IPS DF 6.9 (cell line): ENCODE measurements at regions not wholly inside any gene's neighbourhood (a gene's known extent, or its start where the extent isn't known, plus 50 kb on each side); places are given as distances from the start of the nearest gene placed in this dataset.

Experiments
- DNase-seq: peaks from one replicate; pipeline ENCODE4 v3.0.0-alpha.2; 2013; ENCODE audit warnings: low read depth, low spot score
- H3K27ac ChIP-seq: one replicate; pipeline ENCODE4 v1.5.1; 2013; ENCODE audit warnings: low read length, control low read depth
- H3K27me3 ChIP-seq: 2 replicates; pipeline ENCODE4 v1.6.1; 2013; ENCODE audit warnings: mild to moderate bottlenecking, low read length; ENCODE audit not compliant: control insufficient read depth, insufficient read depth
- H3K36me3 ChIP-seq: 2 replicates; pipeline ENCODE4 v1.6.1; 2013; ENCODE audit warnings: low read length; ENCODE audit not compliant: control insufficient read depth, insufficient read depth
- H3K4me1 ChIP-seq: 2 replicates; pipeline ENCODE4 v1.6.1; 2013; ENCODE audit warnings: low read length; ENCODE audit not compliant: control insufficient read depth, insufficient read depth
- H3K4me3 ChIP-seq: 2 replicates; pipeline ENCODE4 v1.5.1; 2013; ENCODE audit warnings: mild to moderate bottlenecking, low read length
- H3K9me3 ChIP-seq: 2 replicates; pipeline ENCODE4 v1.6.1; 2013; ENCODE audit warnings: low read length, inconsistent platforms; ENCODE audit not compliant: control insufficient read depth, insufficient read depth
- WGBS: extraction: QIAGEN DNeasy Blood & Tissue Kit; methylation state at CpG from one replicate; pipeline ENCODE4 v1.1.7; 2013; ENCODE audit warnings: mixed read lengths, missing lambda C conversion rate; ENCODE audit not compliant: insufficient read length, insufficient coverage; 5-methylcytosine and 5-hydroxymethylcytosine counted together

DNA sequence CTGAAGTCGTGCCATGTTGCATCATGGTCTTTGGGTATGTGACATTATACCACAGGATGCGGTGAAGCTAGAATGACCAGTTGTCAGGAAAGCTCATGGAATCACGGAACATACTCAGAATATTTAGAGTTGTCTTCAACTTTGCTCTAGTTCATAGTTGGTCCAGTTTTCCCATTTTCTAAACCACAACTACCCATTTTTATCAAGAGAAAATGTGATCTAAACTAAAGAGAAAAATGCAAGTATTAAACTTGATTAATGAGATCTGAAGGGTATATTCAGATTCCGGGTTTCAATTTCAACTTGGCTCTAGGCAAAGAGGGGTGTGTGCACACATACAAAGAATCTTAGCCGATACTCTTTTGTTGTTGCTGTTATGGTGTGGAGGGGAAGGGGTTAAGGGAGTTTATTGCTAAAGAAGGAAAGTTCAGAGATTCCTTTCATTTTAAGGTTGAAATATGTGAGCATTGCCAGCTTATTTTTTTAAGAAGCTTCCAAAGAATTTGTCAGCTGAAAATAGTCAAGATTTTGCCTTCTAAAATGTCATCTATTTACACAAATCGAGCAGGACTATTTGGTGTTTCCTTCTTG lies 516.6 kb upstream of the ZEB2 start:
- no peak for DNase-seq

GRCh38 chr2:145034511-145034910 lies 514.6 kb upstream of the ZEB2 start:
- no peak overlapping the region for H3K27ac ChIP-seq
- DNase-seq: no peak
- H3K27me3 ChIP-seq: no peaks in the 10 kb centered on the region
- no peaks in the 10 kb centered on the region for H3K36me3 ChIP-seq
- no CpG with 5 or more reads among the region's 1 CpG for WGBS
- H3K9me3 ChIP-seq: no peaks in the 10 kb centered on the region
- H3K4me3 ChIP-seq: no peak overlapping the region
- H3K4me1 ChIP-seq: no peaks in the 10 kb centered on the region

More for the DNA sequence above, 516.6 kb upstream of the ZEB2 start:
- H3K9me3 ChIP-seq: no peaks in the 10 kb centered on the region
- H3K36me3 ChIP-seq: no peaks in the 10 kb centered on the region
- no peaks in the 10 kb centered on the region for H3K27me3 ChIP-seq
- H3K27ac ChIP-seq: no peak overlapping the region
- H3K4me1 ChIP-seq: no peaks in the 10 kb centered on the region; the same call in 1 of the 2 replicates
- H3K4me3 ChIP-seq: no peak overlapping the region
- WGBS: no CpG with 5 or more reads among the region's 6 CpGs

DNA sequence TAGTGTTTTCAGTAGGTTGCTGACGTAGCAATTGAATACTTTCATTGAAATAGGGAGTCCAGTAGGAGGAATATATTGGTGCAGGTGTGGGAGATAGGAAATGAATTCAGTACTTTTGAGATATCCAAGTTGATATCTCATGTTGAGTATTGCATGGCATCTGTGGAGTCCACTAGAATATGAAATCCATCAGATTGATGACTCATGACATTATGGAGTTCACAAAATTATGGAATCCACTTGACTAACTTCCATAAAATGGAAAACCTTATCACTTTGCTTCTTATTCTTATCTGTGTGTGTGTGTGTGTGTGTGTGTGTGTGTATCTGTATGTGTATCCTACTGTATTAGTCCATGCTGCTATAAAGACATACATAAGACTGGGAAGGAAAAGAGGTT lies 513.5 kb upstream of the ZEB2 start:
- H3K4me1 ChIP-seq: no peaks in the 10 kb centered on the region
- H3K36me3 ChIP-seq: no peaks in the 10 kb centered on the region
- H3K27ac ChIP-seq: no peak overlapping the region
- H3K27me3 ChIP-seq: no peaks in the 10 kb centered on the region
- no peak for DNase-seq
- H3K9me3 ChIP-seq: no peaks in the 10 kb centered on the region
- H3K4me3 ChIP-seq: no peak overlapping the region
- WGBS: no CpG with 5 or more reads among the region's 1 CpG

DNA sequence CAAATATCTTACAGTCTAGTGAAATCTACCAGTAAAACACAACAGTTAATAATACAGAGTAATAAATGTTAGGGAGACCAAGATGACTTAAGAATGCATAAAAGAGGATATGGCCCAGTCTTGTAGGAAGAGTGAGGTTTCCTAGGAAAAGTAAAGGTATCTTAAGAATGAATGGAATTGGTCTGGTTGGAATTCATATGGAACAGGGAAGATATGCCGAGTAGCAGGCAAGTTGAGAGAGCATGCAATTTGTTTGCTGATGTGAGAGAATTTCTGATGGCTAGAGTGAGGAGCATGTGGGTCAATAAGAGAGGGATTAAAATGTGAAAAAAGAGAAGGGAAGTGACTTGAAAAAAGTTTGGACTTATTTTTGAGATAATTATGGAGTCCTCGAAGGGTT lies 512.9 kb upstream of the ZEB2 start:
- H3K27me3 ChIP-seq: no peaks in the 10 kb centered on the region
- no peaks in the 10 kb centered on the region for H3K36me3 ChIP-seq
- H3K9me3 ChIP-seq: no peaks in the 10 kb centered on the region
- no peak overlapping the region for H3K27ac ChIP-seq
- H3K4me3 ChIP-seq: no peak overlapping the region
- DNase-seq: no peak
- no peaks in the 10 kb centered on the region for H3K4me1 ChIP-seq
- no CpG with 5 or more reads among the region's 2 CpGs for WGBS

GRCh38 chr2:145029873-145030272 lies 510.0 kb upstream of the ZEB2 start:
- H3K27me3 ChIP-seq: no peaks in the 10 kb centered on the region
- no peaks in the 10 kb centered on the region for H3K4me1 ChIP-seq
- no peak for DNase-seq
- no peak overlapping the region for H3K4me3 ChIP-seq
- WGBS: no CpG with 5 or more reads among the region's 3 CpGs
- H3K27ac ChIP-seq: no peak overlapping the region
- no peaks in the 10 kb centered on the region for H3K36me3 ChIP-seq
- no peaks in the 10 kb centered on the region for H3K9me3 ChIP-seq

DNA sequence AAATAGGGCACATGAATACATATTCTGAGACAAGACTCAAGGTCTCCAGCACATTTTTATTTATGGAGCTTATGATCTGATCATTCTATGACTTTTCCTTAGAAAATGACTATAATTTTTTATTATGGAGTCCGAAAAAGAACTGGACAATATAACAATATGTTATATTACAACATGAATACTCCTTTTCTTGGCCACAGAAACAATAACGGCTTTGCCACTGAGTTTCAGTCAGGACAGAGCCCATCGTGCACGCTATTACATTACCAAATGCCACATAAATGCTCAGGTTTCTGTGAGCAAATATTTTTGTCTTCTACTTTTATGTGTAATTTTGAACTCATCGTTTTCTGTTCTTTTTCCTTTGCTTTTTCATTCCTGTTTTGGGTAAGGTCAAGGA lies 509.2 kb upstream of the ZEB2 start:
- no peak for DNase-seq
- H3K9me3 ChIP-seq: no peaks in the 10 kb centered on the region
- no peaks in the 10 kb centered on the region for H3K27me3 ChIP-seq
- H3K4me3 ChIP-seq: no peak overlapping the region
- no peaks in the 10 kb centered on the region for H3K4me1 ChIP-seq
- WGBS: no CpG with 5 or more reads among the region's 5 CpGs
- H3K27ac ChIP-seq: no peak overlapping the region
- no peaks in the 10 kb centered on the region for H3K36me3 ChIP-seq

DNA sequence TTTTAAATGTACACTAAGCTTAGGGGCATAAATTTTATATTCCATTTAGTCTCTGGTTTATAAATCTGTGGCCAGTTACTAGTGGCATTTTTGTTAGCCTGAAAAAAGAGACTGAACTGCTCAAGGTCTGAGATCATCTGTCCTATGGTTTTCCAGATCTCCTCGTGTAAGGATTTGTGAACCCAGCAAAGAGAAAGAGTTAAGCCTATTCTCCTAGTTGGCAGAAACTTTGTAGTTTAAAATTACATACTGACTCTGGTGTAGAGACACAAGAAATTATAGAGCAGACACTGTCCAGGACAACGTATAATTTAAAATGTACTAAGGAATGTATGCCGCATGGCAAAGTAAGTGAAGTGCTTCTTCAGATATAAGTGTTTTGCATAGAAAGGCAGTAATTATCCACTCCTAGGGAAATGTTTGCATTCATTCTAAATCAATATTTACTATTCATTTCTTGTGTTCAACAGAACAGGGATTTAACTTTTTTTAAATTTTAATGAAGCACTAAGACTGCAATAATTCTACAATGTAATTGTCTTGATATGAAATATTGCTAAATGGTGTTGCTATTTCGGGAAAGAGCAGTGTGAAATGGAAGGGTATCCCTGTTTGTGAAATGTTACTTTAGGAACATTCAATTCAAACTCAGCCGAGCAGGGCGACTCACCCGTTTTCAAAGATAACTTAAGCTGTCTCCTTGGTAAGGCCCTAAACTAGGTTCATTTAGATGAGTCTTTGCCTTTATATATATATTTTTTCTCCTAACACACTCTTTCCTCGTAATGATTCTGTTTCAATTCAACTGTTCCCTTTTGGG lies 508.4 kb upstream of the ZEB2 start:
- Histone ChIP-seq H3K36me3 (no peaks in the 10 kb centered on the region), H3K4me1 (no peaks in the 10 kb centered on the region), H3K27me3 (no peaks in the 10 kb centered on the region), H3K9me3 (no peaks in the 10 kb centered on the region), H3K4me3 (no peak overlapping the region), H3K27ac (no peak overlapping the region)
- no peak for DNase-seq
- no CpG with 5 or more reads among the region's 8 CpGs for WGBS

DNA sequence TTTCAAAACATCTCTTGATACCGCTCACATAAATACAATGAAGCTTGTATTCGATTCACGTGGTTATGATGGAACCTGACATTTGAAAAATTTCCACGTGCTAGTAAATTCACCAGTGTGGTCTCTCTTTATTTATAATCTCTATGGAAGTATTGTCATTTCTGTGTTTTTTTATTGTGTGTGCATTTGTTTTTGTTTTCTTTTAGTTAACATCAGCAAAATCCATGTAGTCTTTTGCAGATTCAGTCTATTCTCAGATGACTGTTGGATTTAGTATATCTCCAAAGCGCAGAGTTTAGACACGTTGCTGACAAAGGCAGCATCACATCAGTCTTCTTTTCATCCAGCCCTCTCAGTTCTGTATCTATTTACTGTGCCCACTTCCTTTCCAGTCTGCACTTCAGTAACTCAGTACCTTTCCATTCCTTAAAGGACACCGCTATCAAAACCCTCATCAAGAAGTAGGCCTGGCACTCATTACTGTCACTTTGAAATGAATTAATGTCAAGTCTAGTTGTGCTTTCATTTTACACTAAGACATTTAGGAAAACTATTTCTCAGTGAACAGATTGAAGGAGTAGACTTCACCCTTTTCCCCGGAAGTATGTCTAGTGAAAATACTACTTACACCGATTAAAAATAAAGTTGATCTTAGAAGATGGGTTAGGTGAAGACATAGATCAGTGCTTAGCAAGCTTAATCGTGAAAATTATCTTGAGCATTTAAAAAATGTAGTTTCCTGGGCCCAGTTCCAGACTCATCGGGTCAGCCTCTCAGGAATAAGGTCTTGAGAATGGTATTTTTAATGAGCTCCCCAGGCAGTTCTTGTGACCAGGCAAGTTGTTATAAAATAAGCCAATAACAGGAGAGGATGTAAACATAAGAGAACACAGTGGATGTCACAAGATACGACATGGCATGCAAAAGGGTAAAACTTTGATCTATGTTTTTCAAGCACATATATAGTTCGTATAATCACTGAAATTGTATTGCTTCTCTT lies 506.8 kb upstream of the ZEB2 start:
- no peaks in the 10 kb centered on the region for H3K4me1 ChIP-seq
- no peaks in the 10 kb centered on the region for H3K9me3 ChIP-seq
- no peak overlapping the region for H3K27ac ChIP-seq
- no peak overlapping the region for H3K4me3 ChIP-seq
- H3K36me3 ChIP-seq: no peaks in the 10 kb centered on the region
- no peaks in the 10 kb centered on the region for H3K27me3 ChIP-seq
- DNase-seq: no peak
- no CpG with 5 or more reads among the region's 13 CpGs for WGBS

DNA sequence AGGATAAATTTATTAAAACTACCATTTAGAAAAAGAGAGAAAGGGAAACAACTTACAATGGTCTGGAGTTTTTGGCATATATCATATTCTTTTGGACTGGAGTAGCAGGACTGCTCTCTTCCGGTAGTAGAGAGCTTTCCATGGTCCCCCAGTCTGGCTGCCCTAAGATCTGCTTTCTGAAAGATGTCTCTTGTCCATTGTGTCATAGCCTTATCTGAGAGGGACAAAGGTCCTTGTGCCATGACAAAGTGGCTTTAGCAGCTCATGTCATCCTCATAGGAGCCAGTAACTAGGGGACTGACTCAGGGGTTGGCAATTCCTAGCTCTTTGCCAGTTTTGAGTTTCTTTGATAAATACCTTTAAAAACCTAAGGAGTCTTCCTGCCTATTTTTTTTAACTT lies 505.5 kb upstream of the ZEB2 start:
- no CpG with 5 or more reads among the region's 1 CpG for WGBS
- Histone ChIP-seq H3K36me3 (no peaks in the 10 kb centered on the region), H3K27me3 (no peaks in the 10 kb centered on the region), H3K4me1 (no peaks in the 10 kb centered on the region), H3K9me3 (no peaks in the 10 kb centered on the region), H3K27ac (no peak overlapping the region), H3K4me3 (no peak overlapping the region)
- no peak for DNase-seq

GRCh38 chr2:145023334-145023934 lies 503.5 kb upstream of the ZEB2 start:
- no peak overlapping the region for H3K4me3 ChIP-seq
- H3K4me1 ChIP-seq: no peaks in the 10 kb centered on the region
- no peak overlapping the region for H3K27ac ChIP-seq
- no peaks in the 10 kb centered on the region for H3K36me3 ChIP-seq
- no peaks in the 10 kb centered on the region for H3K9me3 ChIP-seq
- DNase-seq: no peak
- no CpG with 5 or more reads among the region's 3 CpGs for WGBS
- H3K27me3 ChIP-seq: no peaks in the 10 kb centered on the region
